GM12891 (cell line): ENCODE measurements at regions not wholly inside any gene's neighbourhood (a gene's known extent, or its start where the extent isn't known, plus 50 kb on each side); places are given as distances from the start of the nearest gene placed in this dataset.

ENCODE experiments used
- DNase-seq: peaks from one replicate; pipeline ENCODE4 v3.0.0; 2011; ENCODE audit warnings: low spot score; ENCODE audit not compliant: insufficient read length
- FAIRE-seq: peaks from 2 replicates; lab custom pipeline; 2011; peaks lifted over from hg19 to GRCh38; lab: Jason Lieb, UNC
- PAX5 ChIP-seq: IDR thresholded peaks from 2 replicates; pipeline ENCODE4 v1.6.1; 2011; ENCODE audit warnings: low read length, moderate library complexity, mild to moderate bottlenecking; ENCODE audit not compliant: insufficient read depth, severe bottlenecking
- POLR2A ChIP-seq: IDR thresholded peaks from 2 replicates; pipeline ENCODE4 v1.6.1; 2011; ENCODE audit warnings: low read depth, low read length, control low read depth
- POLR2AphosphoS5 ChIP-seq: IDR thresholded peaks from 2 replicates; pipeline ENCODE4 v1.6.1; 2011; ENCODE audit warnings: low read depth, low read length, control low read depth
- POU2F2 ChIP-seq: IDR thresholded peaks from 2 replicates; pipeline ENCODE4 v1.6.1; 2011; ENCODE audit warnings: low read depth, mild to moderate bottlenecking, control low read depth, low read length, moderate library complexity
- SPI1 ChIP-seq: IDR thresholded peaks from 2 replicates; pipeline ENCODE4 v1.6.1; 2011; ENCODE audit warnings: low read depth, low read length, control low read depth
- TAF1 ChIP-seq: IDR thresholded peaks from 2 replicates; pipeline ENCODE4 v1.6.1; 2011; ENCODE audit warnings: low read depth, low read length, control low read depth

DNA sequence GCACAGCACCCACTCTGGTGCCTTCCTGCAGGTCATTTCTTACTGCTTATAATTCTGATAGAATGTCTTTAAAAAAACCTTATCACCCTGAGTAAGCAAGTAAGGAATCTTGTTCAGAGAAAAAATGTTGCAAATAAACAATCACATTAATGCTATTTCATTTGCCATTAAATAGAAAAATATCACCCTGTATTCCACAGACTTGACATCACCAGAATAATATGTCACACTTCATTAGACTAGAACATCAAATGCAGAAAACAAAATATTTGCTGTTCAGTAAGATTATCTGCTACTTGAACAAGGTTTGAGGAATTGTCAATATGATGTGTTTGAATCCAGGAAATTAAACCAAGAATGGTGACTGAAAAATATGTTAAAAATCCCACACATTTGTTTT, 236.6 kb upstream of the MMADHC start:
- FAIRE-seq (no peak), DNase-seq (no peak)
- TF ChIP-seq TAF1 (no peak), PAX5 (no peak), SPI1 (no peak), POU2F2 (no peak), POLR2A (no peak)

DNA sequence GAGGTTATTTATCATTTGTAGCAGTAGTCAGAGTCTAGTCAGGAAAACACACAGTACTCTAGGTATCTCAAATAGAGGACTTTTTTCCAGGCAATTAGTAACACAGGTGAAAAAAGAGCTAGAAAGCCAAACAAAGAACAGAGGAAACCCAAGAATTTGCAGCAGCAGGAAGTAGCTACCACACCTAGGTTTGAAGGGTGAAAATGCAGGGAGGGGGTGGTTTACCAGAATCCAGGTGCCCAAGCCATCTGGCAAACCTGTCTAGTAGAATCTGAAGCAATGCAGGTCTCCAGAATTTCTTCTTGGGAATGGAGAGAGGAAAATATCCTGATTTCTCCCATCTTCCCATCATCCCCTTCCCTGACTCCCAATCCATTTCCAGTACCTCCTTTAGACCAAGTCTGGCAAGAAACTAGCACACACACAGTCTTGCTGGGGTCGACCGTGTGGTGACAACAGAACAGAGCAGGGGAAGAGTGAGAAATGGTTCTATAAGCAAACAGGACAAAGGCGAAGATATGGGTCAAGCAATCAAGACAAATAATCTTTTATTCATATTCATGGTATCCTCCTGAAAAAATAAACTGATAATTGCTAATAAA, 231.9 kb upstream of the MMADHC start:
- no peak for FAIRE-seq
- DNase-seq = no peak
- TF ChIP-seq SPI1 (no peak), PAX5 (no peak), POLR2AphosphoS5 (no peak), TAF1 (no peak), POLR2A (no peak), POU2F2 (no peak)

DNA sequence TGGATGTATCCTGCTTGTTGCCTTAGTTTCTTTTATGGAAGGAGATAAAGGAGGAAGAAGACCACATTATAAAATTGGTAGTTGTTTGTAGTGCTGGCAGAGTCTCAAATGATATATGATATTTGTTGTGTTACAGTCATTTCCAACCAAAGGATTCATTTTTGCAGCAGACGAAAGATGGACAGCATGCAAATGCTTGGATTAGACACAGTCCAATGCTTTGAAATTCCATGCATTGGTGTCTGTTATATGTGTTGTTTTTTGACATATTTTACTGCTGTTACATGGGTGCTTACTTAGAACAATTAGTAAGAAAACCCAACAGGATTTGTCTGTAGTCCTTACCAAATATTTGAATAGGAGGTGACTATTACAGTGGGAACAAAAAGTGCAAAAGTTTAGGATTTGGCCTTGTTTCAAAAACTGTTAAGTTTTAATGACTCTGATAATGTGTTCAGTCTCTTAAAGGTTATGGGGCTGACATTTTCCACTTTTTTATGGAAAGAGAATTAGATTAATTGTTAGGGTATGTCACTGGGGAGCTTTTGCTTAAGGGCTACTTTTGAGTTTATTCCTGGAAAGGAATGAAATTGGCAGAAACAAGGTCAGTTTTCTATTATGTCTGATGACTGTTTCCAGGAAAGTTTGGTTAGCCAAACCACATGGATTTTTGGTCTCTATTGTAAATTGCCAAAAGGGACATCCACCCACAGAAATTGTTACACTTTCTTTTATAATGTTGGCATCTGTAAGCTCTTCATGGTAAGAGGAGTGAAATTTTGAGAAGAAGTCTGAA, 229.4 kb upstream of the MMADHC start:
- TF ChIP-seq POLR2A (no peak), POLR2AphosphoS5 (no peak), SPI1 (no peak)
- no peak for DNase-seq
- FAIRE-seq = no peak

DNA sequence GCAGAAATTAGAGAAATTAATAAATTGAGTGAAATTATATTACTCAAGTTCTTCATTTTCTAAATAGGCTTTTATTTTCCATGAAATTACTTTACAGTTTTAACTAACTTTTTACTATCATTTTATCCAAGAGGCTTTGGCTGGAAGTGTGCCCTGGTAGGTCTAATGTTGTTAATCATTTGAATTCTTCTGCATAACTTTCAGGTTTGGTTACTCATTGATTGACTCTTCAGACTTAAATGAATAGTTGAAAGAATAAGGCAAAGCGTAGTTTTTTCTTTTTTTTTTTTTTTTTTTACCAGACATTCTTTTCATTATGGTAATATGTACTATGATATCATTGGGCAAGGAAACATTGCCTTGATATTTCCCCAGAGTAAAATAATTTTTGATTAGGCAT, 228.4 kb upstream of the MMADHC start:
- DNase-seq (no peak), FAIRE-seq (no peak)
- TF ChIP-seq POU2F2 = no peak
- no peak for TF ChIP-seq SPI1
- no peak for TF ChIP-seq TAF1
- no peak for TF ChIP-seq POLR2AphosphoS5
- TF ChIP-seq POLR2A = no peak
- no peak for TF ChIP-seq PAX5

DNA sequence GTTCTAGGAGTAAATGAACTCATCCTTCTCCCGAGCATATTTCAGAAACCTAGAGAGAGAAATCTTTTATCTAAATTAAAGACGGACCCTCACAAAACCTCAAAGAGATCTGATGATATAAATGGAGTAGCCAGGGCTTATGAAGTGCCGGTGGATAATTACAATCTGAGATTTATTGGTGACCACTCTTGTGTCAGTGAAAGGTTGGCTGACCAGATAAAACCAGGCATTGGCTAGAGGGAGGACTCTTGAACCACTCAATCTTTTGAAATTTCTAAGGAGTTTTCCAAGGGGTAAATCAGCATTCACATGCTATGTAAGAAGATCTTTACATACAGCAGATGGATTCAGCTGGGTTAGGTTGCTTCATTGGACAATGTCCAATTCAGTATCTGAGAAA, 227.3 kb upstream of the MMADHC start:
- DNase-seq = no peak
- TF ChIP-seq PAX5 = no peak
- no peak for TF ChIP-seq POLR2AphosphoS5
- FAIRE-seq = no peak

DNA sequence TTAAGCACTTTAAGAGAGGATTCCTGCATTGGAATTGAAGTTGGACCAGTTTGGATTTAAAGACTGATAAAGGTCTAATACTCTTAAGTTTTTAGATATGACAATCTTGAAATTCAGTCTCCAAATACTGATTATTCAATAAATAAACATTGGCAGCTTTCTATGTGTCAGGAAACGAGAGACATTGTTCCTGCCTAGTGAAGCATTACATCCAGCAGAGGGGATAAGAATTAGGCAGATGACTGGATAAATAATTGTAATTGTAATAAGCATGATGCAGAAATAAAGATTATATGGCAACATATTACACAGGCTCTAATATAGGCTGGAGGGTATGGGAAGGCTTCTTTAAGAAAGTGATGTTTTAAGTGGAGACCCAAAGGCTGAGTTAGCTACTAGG, 226.5 kb upstream of the MMADHC start:
- no peak for TF ChIP-seq PAX5
- no peak for FAIRE-seq
- DNase-seq = no peak

DNA sequence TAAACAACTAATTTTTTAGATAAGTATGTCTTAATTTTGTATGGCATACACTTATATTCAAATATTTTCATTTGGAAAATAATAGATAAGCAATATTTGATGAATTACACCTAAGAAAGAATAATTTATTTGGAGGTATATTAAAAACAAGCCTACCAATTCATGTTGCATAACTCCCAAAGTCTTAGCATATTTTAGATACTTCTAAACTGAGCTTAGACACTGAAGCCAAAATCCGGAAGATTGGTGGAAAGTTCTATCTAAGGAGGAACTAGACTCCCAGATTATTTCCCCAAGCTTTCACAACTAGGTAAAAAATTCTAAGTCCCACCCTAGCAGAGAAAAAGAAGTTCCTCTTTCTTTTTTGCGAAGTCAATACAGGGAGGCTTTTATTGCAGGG, 221.0 kb upstream of the MMADHC start:
- DNase-seq = no peak
- no peak for TF ChIP-seq POLR2A
- no peak for TF ChIP-seq POLR2AphosphoS5
- TF ChIP-seq SPI1 = no peak
- no peak for TF ChIP-seq POU2F2
- no peak for TF ChIP-seq PAX5
- TF ChIP-seq TAF1 = no peak

DNA sequence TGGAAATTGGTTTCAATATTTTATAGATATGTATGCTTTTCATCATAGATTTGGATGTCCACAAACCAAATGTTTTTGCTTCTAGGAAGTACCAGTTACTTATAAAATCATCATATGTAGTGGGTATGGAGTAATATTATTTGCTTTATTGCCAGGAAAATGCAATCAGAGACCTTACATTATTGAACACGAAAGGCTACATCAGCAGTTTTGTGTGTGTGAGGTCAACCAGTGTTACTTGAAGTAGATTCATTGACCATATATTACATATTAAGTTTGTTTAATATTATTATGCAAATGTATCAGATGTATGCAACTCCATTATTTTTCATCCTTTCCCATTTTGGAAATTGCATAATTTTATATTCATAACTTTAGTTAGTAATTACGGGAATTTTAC, 219.1 kb upstream of the MMADHC start:
- FAIRE-seq (no peak), DNase-seq (no peak)
- TF ChIP-seq PAX5 = no peak
- TF ChIP-seq POLR2A = no peak
- TF ChIP-seq TAF1 = no peak
- no peak for TF ChIP-seq POLR2AphosphoS5
- TF ChIP-seq POU2F2 = no peak

More for the DNA sequence above, 221.0 kb upstream of the MMADHC start:
- FAIRE-seq = no peak

DNA sequence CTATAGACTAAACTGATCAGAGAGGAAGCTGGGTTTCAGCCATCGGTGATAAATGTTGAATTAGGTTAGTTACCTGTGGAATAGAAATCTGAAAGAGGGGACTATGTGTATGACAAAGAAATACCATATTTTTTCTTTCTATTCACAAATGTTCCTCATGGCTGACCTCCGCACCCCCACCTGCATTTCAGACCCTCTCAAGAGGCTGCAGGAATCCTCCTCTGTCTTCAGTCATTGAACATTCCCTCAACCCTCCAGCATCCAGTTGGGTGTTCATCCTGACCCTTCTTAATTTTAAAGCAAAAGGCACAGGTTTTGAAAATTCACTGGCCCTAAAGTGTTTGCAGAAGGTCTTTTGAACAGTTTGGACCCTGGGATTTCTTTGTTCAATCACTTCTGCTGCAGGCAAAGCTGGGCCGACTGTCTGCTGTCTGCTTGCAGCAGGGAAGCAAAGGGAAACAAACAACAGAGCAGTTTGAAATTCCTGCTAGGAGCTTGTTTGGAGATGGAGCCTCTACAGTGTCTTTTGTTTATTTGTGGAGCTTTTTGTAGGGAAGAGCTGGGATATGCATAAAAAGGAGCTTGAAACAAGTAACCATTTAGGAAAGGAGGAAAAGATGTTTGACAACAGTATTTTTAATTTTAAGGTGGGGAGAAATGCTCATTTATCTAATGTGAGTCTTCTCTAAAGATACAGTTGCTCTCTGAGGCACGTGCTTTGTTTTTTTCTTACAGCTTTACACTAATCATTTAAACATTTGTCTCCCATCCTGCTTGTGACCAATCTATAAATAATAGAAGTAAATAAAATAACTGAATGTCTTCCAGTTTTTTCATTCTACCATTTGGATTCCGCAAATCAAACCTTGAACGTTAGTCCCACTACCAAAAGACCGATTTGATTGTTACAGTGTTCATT, 213.3 kb upstream of the MMADHC start:
- DNase-seq (no peak), FAIRE-seq (no peak)
- TF ChIP-seq SPI1 (no peak), TAF1 (no peak), POU2F2 (no peak), POLR2AphosphoS5 (no peak), POLR2A (no peak), PAX5 (no peak)
